Fibroblast of mammary gland (primary cell): ENCODE measurements at regions not wholly inside any gene's neighbourhood (a gene's known extent, or its start where the extent isn't known, plus 50 kb on each side); places are given as distances from the start of the nearest gene placed in this dataset.
"Not testable (repeated sequence)": the region's sequence is repeated elsewhere in the genome, so short reads cannot be mapped to it uniquely, and the experiment has no call there.

Source experiments
- DNase-seq: peaks from one replicate; pipeline ENCODE4 v3.0.0-alpha.2; 2010; ENCODE audit warnings: low read depth
- H3K4me3 ChIP-seq: 2 replicates; pipeline ENCODE4 v1.5.1; 2011; ENCODE audit warnings: low read depth, mild to moderate bottlenecking, low read length, moderate library complexity; ENCODE audit not compliant: control insufficient read depth
- CTCF ChIP-seq: conservative IDR thresholded peaks from 2 replicates; pipeline ENCODE4 v1.5.1; 2011; ENCODE audit warnings: low read depth, low read length, inconsistent platforms; ENCODE audit not compliant: control insufficient read depth, insufficient read depth

- TF ChIP-seq CTCF = no peak
- DNase-seq = no peak
- no peak overlapping the region for H3K4me3 ChIP-seq
Measured at GRCh38 chr1:29800522-29800956, 564.2 kb downstream of the PTPRU start.

- no peak for TF ChIP-seq CTCF
- no peak for DNase-seq
- no peak overlapping the region for H3K4me3 ChIP-seq
Measured at GRCh38 chr1:29800120-29800519, 563.8 kb downstream of the PTPRU start.

- no peak overlapping the region for H3K4me3 ChIP-seq
- no peak for DNase-seq
- no peak for TF ChIP-seq CTCF
Measured at GRCh38 chr1:29798699-29799566, 562.6 kb downstream of the PTPRU start.

- DNase-seq = not testable (repeated sequence)
Measured at GRCh38 chr1:29797125-29797524, 560.8 kb downstream of the PTPRU start.

GRCh38 chr1:29795965-29796364 is 559.6 kb downstream of the PTPRU start:
- not testable (repeated sequence) for DNase-seq, H3K4me3 ChIP-seq

More at GRCh38 chr1:29797125-29797524, 560.8 kb downstream of the PTPRU start:
- H3K4me3 ChIP-seq = not testable (repeated sequence)

GRCh38 chr1:29793653-29794348 is 557.5 kb downstream of the PTPRU start:
- TF ChIP-seq CTCF = no peak
- no peak overlapping the region for H3K4me3 ChIP-seq
- DNase-seq = no peak

- peak; percentile 89 for TF ChIP-seq CTCF
Measured at GRCh38 chr1:29793101-29793546, 556.8 kb downstream of the PTPRU start.

More at GRCh38 chr1:29793101-29793546, 556.8 kb downstream of the PTPRU start:
- peak; percentile 75 for DNase-seq
- no peak overlapping the region for H3K4me3 ChIP-seq
